Lower lobe of right lung (tissue), 2 donors: ENCODE measurements at regions not wholly inside any gene's neighbourhood (a gene's known extent, or its start where the extent isn't known, plus 50 kb on each side); places are given as distances from the start of the nearest gene placed in this dataset.

Source experiments
- ATAC-seq, 2 donors: fragments of 200-7000 bp; cut with Tn5 transposase; one replicate each; pipeline ENCODE4 v1.9.1; 2020 to 2022; ENCODE audit warnings: mild to moderate bottlenecking in 2 of 2, moderate library complexity in 2 of 2
- DNase-seq: peaks from one replicate; pipeline ENCODE4 v3.0.0-alpha.2; 2020
- H3K27ac ChIP-seq: fragments of 200-600 bp; one replicate; pipeline ENCODE4 v1.8.0; 2022
- H3K27me3 ChIP-seq: fragments of 200-600 bp; one replicate; pipeline ENCODE4 v1.8.0; 2022; ENCODE audit warnings: low read depth
- H3K36me3 ChIP-seq: fragments of 200-600 bp; one replicate; pipeline ENCODE4 v1.8.0; 2022; ENCODE audit warnings: mild to moderate bottlenecking
- H3K4me1 ChIP-seq: fragments of 200-600 bp; one replicate; pipeline ENCODE4 v1.8.0; 2022
- H3K4me3 ChIP-seq: fragments of 200-600 bp; one replicate; pipeline ENCODE4 v1.8.0; 2022; ENCODE audit warnings: mild to moderate bottlenecking
- H3K9me3 ChIP-seq: fragments of 200-600 bp; one replicate; pipeline ENCODE4 v1.8.0; 2022
- intact Hi-C: fragments of 100-400 bp; cut with DNase I; formaldehyde crosslinking; loops from one replicate; pipeline ENCODE4 v1.11.0; 2022
- TF ChIP-seq, protein P1 (sequence below): fragments of 200-600 bp; IDR thresholded peaks from one replicate; pipeline ENCODE4 v1.8.0; 2022; ENCODE audit warnings: antibody characterized with exemption, mild to moderate bottlenecking
- donor health status: DM: no; HTN: yes; CAD: no; lungs with severe emphysema.

DNA sequence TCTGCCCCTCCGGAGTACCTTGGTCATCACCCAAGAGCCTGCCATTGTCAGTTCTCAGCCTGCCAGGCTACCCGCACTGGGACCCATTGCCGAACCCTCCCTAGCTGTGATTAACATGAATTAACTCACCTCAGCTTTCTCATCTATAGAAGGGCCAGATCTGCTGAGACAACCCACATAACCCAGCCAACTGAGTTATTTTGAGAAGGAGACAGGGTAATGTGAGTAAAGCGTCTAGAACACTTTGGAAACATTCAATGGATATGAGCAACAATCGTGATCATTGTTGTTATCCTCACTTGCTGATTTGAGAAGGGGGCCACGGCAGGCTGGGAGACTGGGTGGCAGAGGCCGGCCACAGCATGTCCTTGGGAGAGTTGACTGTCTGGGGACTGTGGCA is 196.8 kb downstream of the GLI2 start:
- no peak for ATAC-seq
- no peaks in the 10 kb centered on the region for H3K36me3 ChIP-seq
- H3K27me3 ChIP-seq: peaks cover 4% of the 10 kb centered on the region
- TF ChIP-seq, protein P1, sequence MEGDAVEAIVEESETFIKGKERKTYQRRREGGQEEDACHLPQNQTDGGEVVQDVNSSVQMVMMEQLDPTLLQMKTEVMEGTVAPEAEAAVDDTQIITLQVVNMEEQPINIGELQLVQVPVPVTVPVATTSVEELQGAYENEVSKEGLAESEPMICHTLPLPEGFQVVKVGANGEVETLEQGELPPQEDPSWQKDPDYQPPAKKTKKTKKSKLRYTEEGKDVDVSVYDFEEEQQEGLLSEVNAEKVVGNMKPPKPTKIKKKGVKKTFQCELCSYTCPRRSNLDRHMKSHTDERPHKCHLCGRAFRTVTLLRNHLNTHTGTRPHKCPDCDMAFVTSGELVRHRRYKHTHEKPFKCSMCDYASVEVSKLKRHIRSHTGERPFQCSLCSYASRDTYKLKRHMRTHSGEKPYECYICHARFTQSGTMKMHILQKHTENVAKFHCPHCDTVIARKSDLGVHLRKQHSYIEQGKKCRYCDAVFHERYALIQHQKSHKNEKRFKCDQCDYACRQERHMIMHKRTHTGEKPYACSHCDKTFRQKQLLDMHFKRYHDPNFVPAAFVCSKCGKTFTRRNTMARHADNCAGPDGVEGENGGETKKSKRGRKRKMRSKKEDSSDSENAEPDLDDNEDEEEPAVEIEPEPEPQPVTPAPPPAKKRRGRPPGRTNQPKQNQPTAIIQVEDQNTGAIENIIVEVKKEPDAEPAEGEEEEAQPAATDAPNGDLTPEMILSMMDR: no peak
- no peak overlapping the region for H3K27ac ChIP-seq
- peaks cover 10% of the 10 kb centered on the region for H3K9me3 ChIP-seq
- H3K4me1 ChIP-seq: peaks cover 35% of the 10 kb centered on the region
- DNase-seq: no peak
- intact Hi-C loops: no loop called here
- H3K4me3 ChIP-seq: no peak overlapping the region

DNA sequence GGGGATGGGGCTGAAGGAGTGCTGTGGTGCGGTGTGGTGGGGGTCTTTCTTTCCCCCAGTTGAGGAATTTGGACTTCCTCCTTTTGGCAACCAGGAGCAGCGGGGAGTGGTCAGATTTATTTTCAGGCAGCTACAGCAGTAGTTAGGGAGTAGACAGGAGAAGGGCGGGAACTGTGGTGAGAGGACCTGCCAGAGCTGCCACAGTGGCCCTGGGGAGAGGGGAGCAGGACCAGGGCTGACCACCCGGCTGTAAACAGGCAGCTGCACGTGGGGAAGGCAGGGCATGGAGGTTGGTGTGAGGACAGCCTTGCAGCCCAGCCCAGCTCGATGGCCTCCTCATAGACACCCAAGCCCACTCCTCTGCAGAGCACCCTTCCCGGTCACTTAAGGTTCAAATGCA is 197.2 kb downstream of the GLI2 start:
- no peak overlapping the region for H3K4me3 ChIP-seq
- TF ChIP-seq, protein P1: no peak
- peaks cover 39% of the 10 kb centered on the region for H3K4me1 ChIP-seq
- no peaks in the 10 kb centered on the region for H3K36me3 ChIP-seq
- H3K27ac ChIP-seq: no peak overlapping the region
- ATAC-seq (no peak), DNase-seq (no peak)
- intact Hi-C loops: no loop called here
- peaks cover 4% of the 10 kb centered on the region for H3K27me3 ChIP-seq
- H3K9me3 ChIP-seq: peaks cover 10% of the 10 kb centered on the region

DNA sequence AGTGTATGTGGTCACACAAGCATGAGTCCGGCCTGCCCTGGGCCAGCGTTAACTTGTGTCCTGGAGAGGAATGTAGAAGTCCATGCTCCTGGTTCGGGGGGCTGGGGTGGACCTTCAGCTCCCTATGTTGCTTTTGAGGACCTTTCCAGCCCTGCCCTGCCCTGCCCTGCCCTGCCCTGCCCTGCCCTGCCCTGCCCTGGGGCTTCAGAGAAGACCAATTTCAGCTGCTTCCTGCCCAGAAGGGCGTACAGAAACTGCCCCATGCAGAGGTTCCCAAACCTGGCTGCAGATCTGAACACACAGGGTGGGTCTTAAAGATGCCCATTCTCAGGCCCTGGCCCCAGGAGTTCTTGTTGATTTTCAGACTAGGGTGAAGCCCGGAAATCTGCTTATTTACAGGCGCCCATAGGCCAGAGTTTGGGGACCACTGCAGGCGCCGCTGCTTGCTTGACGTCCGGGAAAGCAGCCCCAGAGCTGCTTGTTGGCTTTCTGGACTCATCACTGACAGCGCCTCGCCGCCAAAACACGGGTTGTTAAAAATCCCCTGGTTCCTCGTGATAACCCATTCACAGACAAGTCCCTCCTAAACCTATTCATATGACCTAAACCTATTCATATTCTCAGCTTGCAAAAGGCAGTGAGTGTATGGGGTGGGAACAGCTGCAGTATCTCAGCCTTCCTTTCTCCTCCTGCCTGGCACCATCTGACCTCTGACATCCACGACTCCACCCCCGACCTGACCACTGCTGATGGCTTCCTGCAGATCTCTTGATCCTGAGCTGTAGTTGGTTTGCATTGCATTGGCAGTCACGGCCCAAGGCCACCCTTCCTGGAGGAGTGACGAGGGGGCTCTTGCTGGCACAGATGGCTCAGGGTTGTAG is 198.3 kb downstream of the GLI2 start:
- peaks cover 46% of the 10 kb centered on the region for H3K4me1 ChIP-seq
- no peaks in the 10 kb centered on the region for H3K36me3 ChIP-seq
- H3K9me3 ChIP-seq: peaks cover 10% of the 10 kb centered on the region
- H3K27me3 ChIP-seq: peaks cover 4% of the 10 kb centered on the region
- H3K27ac ChIP-seq: no peak overlapping the region
- no peak for DNase-seq
- TF ChIP-seq, protein P1: no peak
- no peak overlapping the region for H3K4me3 ChIP-seq
- intact Hi-C loops: no loop called here
- no peak for ATAC-seq

DNA sequence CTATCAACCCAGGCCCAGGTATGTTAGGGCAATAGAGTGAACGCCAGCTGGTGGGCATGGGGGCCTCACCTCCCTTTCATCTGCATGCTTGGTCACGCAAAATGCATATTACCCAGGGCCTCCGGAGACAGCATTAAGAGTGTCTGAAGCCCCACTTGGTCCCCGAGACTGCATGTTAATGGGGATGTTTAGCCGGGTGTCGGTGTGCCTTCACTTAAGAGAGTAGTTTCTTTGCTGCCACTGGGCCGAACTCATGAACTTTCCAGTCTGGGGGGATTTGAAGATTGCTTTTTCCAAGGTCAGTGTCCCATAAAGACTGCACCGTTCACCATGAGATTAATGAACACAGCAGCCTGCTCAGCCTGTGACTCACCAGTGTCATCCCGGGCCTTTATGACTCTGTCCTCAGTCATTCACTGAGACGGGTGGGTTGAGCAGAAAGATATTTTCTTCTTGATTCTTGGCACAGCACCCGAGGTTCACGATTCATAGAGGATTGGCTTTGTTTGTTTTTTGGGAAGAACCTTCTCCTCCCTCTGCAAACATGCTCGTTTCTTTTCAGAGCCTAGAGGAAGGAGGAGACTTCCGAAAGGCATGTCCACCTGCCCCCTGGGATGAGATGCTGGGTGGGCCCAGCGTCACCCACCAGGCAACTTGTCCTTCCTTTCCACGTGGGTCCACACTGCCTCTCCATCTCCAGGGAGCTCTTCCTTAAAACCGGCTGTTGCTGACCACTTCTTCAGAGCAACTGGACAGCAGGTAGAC is 199.1 kb downstream of the GLI2 start:
- peaks cover 46% of the 10 kb centered on the region for H3K4me1 ChIP-seq
- H3K27me3 ChIP-seq: peaks cover 4% of the 10 kb centered on the region
- ATAC-seq (peak in 1 of 2 donors; percentile 64), DNase-seq (no peak)
- no peaks in the 10 kb centered on the region for H3K36me3 ChIP-seq
- no peak overlapping the region for H3K4me3 ChIP-seq
- peaks cover 10% of the 10 kb centered on the region for H3K9me3 ChIP-seq
- TF ChIP-seq, protein P1: no peak
- peak overlapping the region; percentile 31 for H3K27ac ChIP-seq
- intact Hi-C loops: no loop called here

DNA sequence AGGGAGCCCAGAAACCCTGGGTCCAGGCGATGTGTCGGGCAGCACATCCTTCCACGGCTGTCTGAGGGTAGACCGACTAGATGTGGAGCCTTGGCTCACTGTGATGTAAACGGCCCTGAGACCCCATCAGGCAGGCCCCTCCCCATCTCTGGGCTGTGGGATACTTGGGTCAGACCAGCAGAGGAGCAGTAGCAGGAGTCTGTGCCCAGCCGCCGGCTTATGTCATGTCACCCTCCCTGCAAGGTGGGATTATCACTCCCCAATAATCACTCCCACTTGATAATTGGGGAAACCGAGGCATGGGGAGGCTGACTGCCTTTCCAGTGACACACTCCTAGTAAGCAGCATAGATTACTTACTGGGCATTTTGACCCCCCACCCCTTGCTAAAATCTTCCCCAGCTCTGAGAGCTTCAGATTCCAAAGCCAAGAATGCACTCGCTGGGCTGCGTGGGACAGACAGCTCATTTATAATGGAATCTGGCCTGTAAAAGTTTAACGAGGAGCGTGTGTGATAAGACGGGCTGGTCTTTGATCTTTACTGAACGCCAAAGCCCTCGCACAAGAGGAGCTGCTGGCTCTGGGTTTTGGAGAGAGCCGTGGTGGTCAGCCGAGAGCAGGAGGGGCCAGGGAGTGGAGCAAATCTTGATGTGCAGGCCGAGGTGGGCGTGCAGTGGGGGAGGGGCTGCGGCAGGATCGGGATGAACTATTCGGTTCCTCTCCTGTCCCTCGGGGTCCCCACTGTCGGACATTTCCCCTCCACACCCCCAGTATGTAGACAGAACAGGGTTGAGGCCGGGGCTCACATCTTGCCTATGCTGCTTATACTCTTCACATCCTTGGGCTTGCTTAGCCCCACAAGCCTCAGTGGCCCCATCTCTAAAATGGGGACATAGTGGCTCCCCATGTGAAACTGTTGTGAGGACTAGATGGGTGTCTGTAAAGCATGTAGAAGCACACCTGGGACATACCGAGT is 200.0 kb downstream of the GLI2 start:
- Histone ChIP-seq H3K4me1 (peaks cover 46% of the 10 kb centered on the region), H3K27me3 (peaks cover 4% of the 10 kb centered on the region), H3K36me3 (no peaks in the 10 kb centered on the region), H3K9me3 (peaks cover 9% of the 10 kb centered on the region), H3K27ac (peak overlapping the region; percentile 31), H3K4me3 (no peak overlapping the region)
- TF ChIP-seq, protein P1: no peak
- ATAC-seq (peak in 1 of 2 donors; percentile 26), DNase-seq (no peak)
- intact Hi-C loops: no loop called here
